K562 (cell line): ENCODE measurements at regions not wholly inside any gene's neighbourhood (a gene's known extent, or its start where the extent isn't known, plus 50 kb on each side); places are given as distances from the start of the nearest gene placed in this dataset.

Experiments used
- ATAC-seq: fragments of 200-7000 bp; cut with Tn5 transposase; 3 replicates; pipeline ENCODE4 v1.9.1; 2020; ENCODE audit warnings: moderate library complexity
- BruUV-seq: library from RNA; stranded (reverse); fragments of 400-500 nt; replicated peaks from 2 replicates; lab custom pipeline; 2021; lab: Mats Ljungman, UMichigan
- CTCF ChIA-PET: fragments of 300-600 bp; formaldehyde crosslinking; extraction: SDS; loops from one replicate; lab custom pipeline; 2021; ENCODE audit warnings: low intra/inter-chr PET ratio; lab: Yijun Ruan, JAX
- POLR2A ChIA-PET: fragments of 300-600, 350-650 bp; sonication (Branson Sonifier 250); formaldehyde crosslinking; extraction: SDS; loops from one replicate; lab custom pipeline; 2021; ENCODE audit warnings: antibody characterized with exemption, inconsistent platforms; lab: Yijun Ruan, JAX
- DNase-seq, 4 experiments: peaks; one replicate each; pipeline versions ENCODE4 v3.0.0 to v3.0.0-alpha.2; 2011 to 2018; ENCODE audit warnings: low spot score in 3 of 4, mixed read lengths in 3 of 4; ENCODE audit errors: extremely low read depth in 1 of 4
- FAIRE-seq: peaks from 2 replicates; lab custom pipeline; 2011; peaks lifted over from hg19 to GRCh38; lab: Jason Lieb, UNC
- H2AFZ ChIP-seq: 2 replicates; pipeline ENCODE4 v1.6.0; 2011; ENCODE audit warnings: low read depth, low read length, control low read depth, inconsistent platforms
- H3K27ac ChIP-seq: fragments of 200-600 bp; 3 replicates; pipeline ENCODE4 v1.8.0; 2011; ENCODE audit warnings: low read depth, mild to moderate bottlenecking, control low read depth, inconsistent platforms, low read length, moderate library complexity, mixed read lengths; ENCODE audit errors: extremely low read depth
- H3K27me3 ChIP-seq, 2 experiments: fragments of 300-600 bp in 1 of 2; 2 replicates in 1 of 2; 3 replicates in 1 of 2; pipeline versions ENCODE4 v1.6.0 to v1.8.0; 2011; ENCODE audit warnings: inconsistent platforms in 2 of 2, low read length in 2 of 2, mild to moderate bottlenecking in 1 of 2, mixed read lengths in 1 of 2, moderate library complexity in 1 of 2; ENCODE audit not compliant: control insufficient read depth in 2 of 2, insufficient read depth in 2 of 2
- H3K36me3 ChIP-seq: fragments of 300-600 bp; 3 replicates; pipeline ENCODE4 v1.8.0; 2011; ENCODE audit warnings: mild to moderate bottlenecking, low read length, inconsistent platforms; ENCODE audit not compliant: control insufficient read depth, insufficient read depth
- H3K4me1 ChIP-seq, 2 experiments: fragments of 200-600 bp in 1 of 2; replicated peaks in 1 of 2; 2 replicates in 1 of 2; 3 replicates in 1 of 2; pipeline versions ENCODE4 v1.5.1 to v1.8.0; 2011; ENCODE audit warnings: inconsistent platforms in 2 of 2, low read length in 2 of 2, mild to moderate bottlenecking in 1 of 2, mixed read lengths in 1 of 2, moderate library complexity in 1 of 2; ENCODE audit not compliant: control insufficient read depth in 2 of 2, insufficient read depth in 2 of 2
- H3K4me2 ChIP-seq: 2 replicates; pipeline ENCODE4 v1.6.1; 2011; ENCODE audit warnings: low read length, control low read depth, inconsistent platforms, mixed read lengths; ENCODE audit not compliant: insufficient read depth
- H3K4me3 ChIP-seq: fragments of 200-600 bp; sonication (generic), shearing (Covaris generic); 2 replicates; pipeline ENCODE4 v1.5.1; 2016; ENCODE audit warnings: control low read depth, inconsistent platforms
- H3K79me2 ChIP-seq: fragments of 200-600 bp; 3 replicates; pipeline ENCODE4 v1.8.0; 2011; ENCODE audit warnings: low read length, inconsistent platforms; ENCODE audit not compliant: control insufficient read depth, insufficient read depth
- H3K9ac ChIP-seq, 2 experiments: 2 replicates each; pipeline versions ENCODE4 v1.6.0 to v1.6.1; 2011; ENCODE audit warnings: low read depth in 2 of 2, low read length in 2 of 2, control low read depth in 1 of 2, inconsistent platforms in 1 of 2, mild to moderate bottlenecking in 1 of 2, mixed read lengths in 1 of 2; ENCODE audit not compliant: insufficient read depth in 1 of 2
- H3K9me1 ChIP-seq: one replicate; pipeline ENCODE4 v1.6.0; 2011; ENCODE audit warnings: inconsistent platforms, mild to moderate bottlenecking, low read length, moderate library complexity; ENCODE audit not compliant: control insufficient read depth, insufficient read depth
- H3K9me3 ChIP-seq: replicated peaks from 2 replicates; pipeline ENCODE4 v1.5.1; 2011; ENCODE audit warnings: low read depth, low read length, inconsistent platforms; ENCODE audit not compliant: control insufficient read depth, insufficient read depth
- H4K20me1 ChIP-seq: replicated peaks from 2 replicates; pipeline ENCODE4 v1.6.1; 2011; ENCODE audit warnings: low read length, inconsistent platforms, mixed read lengths; ENCODE audit not compliant: control insufficient read depth, insufficient read depth
- DACH1 ChIP-seq: fragments of 450-650 bp; IDR thresholded peaks from 2 replicates; pipeline ENCODE4 v1.6.1; 2018; ENCODE audit not compliant: partially characterized antibody
- NR2C1 ChIP-seq, 2 experiments: fragments of 450-650 bp; IDR thresholded peaks; 2 replicates each; pipeline ENCODE4 v1.6.1; 2017; ENCODE audit warnings: mild to moderate bottlenecking in 2 of 2, antibody characterized with exemption in 1 of 2, inconsistent platforms in 1 of 2, missing compliant biosample characterization in 1 of 2, missing genetic modification characterization in 1 of 2
- ZC3H11A ChIP-seq: IDR thresholded peaks from 2 replicates; pipeline ENCODE4 v1.6.1; 2012; ENCODE audit warnings: low read depth, low read length, improper control_type of control experiment
- WGBS: fragments of 100-300 bp; shearing (Covaris generic); methylation state at CpG from one replicate; pipeline ENCODE4 v1.1.6; 2016; ENCODE audit warnings: low coverage, mixed read lengths; ENCODE audit not compliant: insufficient coverage; ENCODE audit errors: missing lambda C conversion rate; 5-methylcytosine and 5-hydroxymethylcytosine counted together
- in situ Hi-C: fragments of 300-500 bp; cut with MboI; formaldehyde crosslinking; loops from 4 replicates; pipeline ENCODE4 v1.15.0; 2018; ENCODE audit warnings: inconsistent platforms, mixed read lengths
- intact Hi-C: fragments of 100-400 bp; cut with micrococcal nuclease; formaldehyde crosslinking; loops from 2 replicates; pipeline ENCODE4 v1.14.2; 2022
- TF ChIP-seq, protein P1 (sequence below): sonication (generic); formaldehyde crosslinking; IDR thresholded peaks from 2 replicates; pipeline ENCODE4 v1.8.1; 2023; ENCODE audit warnings: missing genetic modification reagents, mild to moderate bottlenecking, borderline replicate concordance

DNA sequence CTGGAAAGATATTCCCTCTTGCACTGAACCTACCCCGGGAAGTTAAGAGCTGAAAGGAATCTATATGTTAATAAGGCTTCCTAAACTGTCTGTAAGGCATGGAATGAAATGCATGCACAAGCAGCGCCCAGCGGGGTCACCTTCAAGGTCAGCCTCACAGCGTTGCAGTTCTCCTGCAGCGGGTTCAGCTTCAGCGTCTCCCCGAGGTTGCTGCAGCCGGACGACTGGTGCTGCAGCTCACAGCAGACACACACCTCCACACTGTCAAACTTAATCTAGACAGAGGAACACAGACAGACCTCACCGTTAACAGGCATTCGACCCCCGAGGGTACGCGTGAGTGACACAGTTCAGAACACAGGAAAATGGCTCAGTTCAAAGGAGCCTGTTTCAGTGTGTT lies 73.3 kb downstream of the NSMCE3 start:
- in situ Hi-C loops (no loop called here), intact Hi-C loops (no loop called here)
- Histone ChIP-seq H3K4me2 (no peak overlapping the region), H3K9me3 (no peaks in the 10 kb centered on the region), H3K36me3 (no peaks in the 10 kb centered on the region), H3K4me1 (no peaks in the 10 kb centered on the region), H3K4me3 (no peak overlapping the region), H3K9me1 (no peaks in the 10 kb centered on the region), H3K79me2 (no peaks in the 10 kb centered on the region), H2AFZ (no peak overlapping the region), H3K27me3 (peaks cover 15 to 27% of the 10 kb centered on the region in 2 experiments; a peak in 4 of 5 replicates), H3K9ac (no peak overlapping the region), H4K20me1 (no peaks in the 10 kb centered on the region), H3K27ac (no peak overlapping the region)
- WGBS = 0% methylated on average over 14 of the region's 14 CpGs
- DNase-seq (no peak), ATAC-seq (no peak), FAIRE-seq (no peak)
- no peak for TF ChIP-seq DACH1
- TF ChIP-seq, protein P1, sequence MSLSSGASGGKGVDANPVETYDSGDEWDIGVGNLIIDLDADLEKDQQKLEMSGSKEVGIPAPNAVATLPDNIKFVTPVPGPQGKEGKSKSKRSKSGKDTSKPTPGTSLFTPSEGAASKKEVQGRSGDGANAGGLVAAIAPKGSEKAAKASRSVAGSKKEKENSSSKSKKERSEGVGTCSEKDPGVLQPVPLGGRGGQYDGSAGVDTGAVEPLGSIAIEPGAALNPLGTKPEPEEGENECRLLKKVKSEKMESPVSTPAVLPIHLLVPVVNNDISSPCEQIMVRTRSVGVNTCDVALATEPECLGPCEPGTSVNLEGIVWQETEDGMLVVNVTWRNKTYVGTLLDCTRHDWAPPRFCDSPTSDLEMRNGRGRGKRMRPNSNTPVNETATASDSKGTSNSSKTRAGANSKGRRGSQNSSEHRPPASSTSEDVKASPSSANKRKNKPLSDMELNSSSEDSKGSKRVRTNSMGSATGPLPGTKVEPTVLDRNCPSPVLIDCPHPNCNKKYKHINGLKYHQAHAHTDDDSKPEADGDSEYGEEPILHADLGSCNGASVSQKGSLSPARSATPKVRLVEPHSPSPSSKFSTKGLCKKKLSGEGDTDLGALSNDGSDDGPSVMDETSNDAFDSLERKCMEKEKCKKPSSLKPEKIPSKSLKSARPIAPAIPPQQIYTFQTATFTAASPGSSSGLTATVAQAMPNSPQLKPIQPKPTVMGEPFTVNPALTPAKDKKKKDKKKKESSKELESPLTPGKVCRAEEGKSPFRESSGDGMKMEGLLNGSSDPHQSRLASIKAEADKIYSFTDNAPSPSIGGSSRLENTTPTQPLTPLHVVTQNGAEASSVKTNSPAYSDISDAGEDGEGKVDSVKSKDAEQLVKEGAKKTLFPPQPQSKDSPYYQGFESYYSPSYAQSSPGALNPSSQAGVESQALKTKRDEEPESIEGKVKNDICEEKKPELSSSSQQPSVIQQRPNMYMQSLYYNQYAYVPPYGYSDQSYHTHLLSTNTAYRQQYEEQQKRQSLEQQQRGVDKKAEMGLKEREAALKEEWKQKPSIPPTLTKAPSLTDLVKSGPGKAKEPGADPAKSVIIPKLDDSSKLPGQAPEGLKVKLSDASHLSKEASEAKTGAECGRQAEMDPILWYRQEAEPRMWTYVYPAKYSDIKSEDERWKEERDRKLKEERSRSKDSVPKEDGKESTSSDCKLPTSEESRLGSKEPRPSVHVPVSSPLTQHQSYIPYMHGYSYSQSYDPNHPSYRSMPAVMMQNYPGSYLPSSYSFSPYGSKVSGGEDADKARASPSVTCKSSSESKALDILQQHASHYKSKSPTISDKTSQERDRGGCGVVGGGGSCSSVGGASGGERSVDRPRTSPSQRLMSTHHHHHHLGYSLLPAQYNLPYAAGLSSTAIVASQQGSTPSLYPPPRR (CRISPR knock-in tag) = no peak
- no peak for TF ChIP-seq ZC3H11A
- TF ChIP-seq NR2C1 (IDR thresholded peaks at IDR 0.05) = no peak
- no peak for TF ChIP-seq NR2C1 (tag; IDR thresholded peaks at IDR 0.05)
- ChIA-PET POLR2A (interaction anchor here (0.6 kb wide), 1 partner anchor 292 kb away, joined by 3 read pairs; no protein-coding TSS in a partner anchor), CTCF (no interaction called here)
- no TSS peak for BruUV-seq
